OCI-LY7 (cell line): ENCODE measurements at regions not wholly inside any gene's neighbourhood (a gene's known extent, or its start where the extent isn't known, plus 50 kb on each side); places are given as distances from the start of the nearest gene placed in this dataset.

ENCODE experiments used
- BruUV-seq: library from RNA; stranded (reverse); fragments of 400-500 nt; replicated peaks from 2 replicates; lab custom pipeline; 2021; lab: Mats Ljungman, UMichigan
- CTCF ChIA-PET: fragments of 300-600 bp; sonication (Branson Sonifier 250); formaldehyde crosslinking; loops from one replicate; lab custom pipeline; 2022; ENCODE audit warnings: antibody characterized with exemption; ENCODE audit not compliant: unreplicated experiment; lab: Charles Lee
- POLR2A ChIA-PET: fragments of 300-600 bp; sonication (Branson Sonifier 250); formaldehyde crosslinking; loops from one replicate; lab custom pipeline; 2022; ENCODE audit warnings: antibody characterized with exemption; lab: Charles Lee
- DNase-seq: peaks from one replicate; pipeline ENCODE4 v3.0.0-alpha.2; 2015; ENCODE audit warnings: low spot score
- H2AFZ ChIP-seq: fragments of 200-600 bp; sonication (generic), shearing (Covaris generic); 2 replicates; pipeline ENCODE4 v1.6.1; 2014; ENCODE audit warnings: mild to moderate bottlenecking, antibody characterized with exemption, low read length, moderate library complexity
- H3K27ac ChIP-seq: fragments of 200-600 bp; sonication (generic); 2 replicates; pipeline ENCODE4 v1.5.1; 2014; ENCODE audit warnings: mixed run types, low read depth, mild to moderate bottlenecking, moderate library complexity, low read length, inconsistent platforms; ENCODE audit not compliant: poor library complexity, severe bottlenecking
- H3K36me3 ChIP-seq: fragments of 200-600 bp; sonication (generic); 2 replicates; pipeline ENCODE4 v1.6.1; 2014; ENCODE audit warnings: mild to moderate bottlenecking, antibody characterized with exemption, low read length, moderate library complexity, mixed read lengths; ENCODE audit not compliant: insufficient read depth
- H3K4me1 ChIP-seq: fragments of 200-600 bp; sonication (generic); 2 replicates; pipeline ENCODE4 v1.5.1; 2014; ENCODE audit warnings: mild to moderate bottlenecking, low read length; ENCODE audit not compliant: insufficient read depth, poor library complexity, severe bottlenecking
- H3K4me2 ChIP-seq: fragments of 200-600 bp; sonication (generic); 2 replicates; pipeline ENCODE4 v1.6.1; 2014; ENCODE audit warnings: mild to moderate bottlenecking, low read length
- H3K4me3 ChIP-seq: fragments of 200-600 bp; sonication (generic); 2 replicates; pipeline ENCODE4 v1.5.1; 2014; ENCODE audit warnings: mild to moderate bottlenecking, low read depth, low read length; ENCODE audit not compliant: poor library complexity, severe bottlenecking
- H3K79me2 ChIP-seq: fragments of 200-600 bp; sonication (generic); 2 replicates; pipeline ENCODE4 v1.6.1; 2016; ENCODE audit warnings: low read depth, mild to moderate bottlenecking, low read length, moderate library complexity, mixed read lengths; ENCODE audit not compliant: insufficient read depth
- H3K9me2 ChIP-seq: fragments of 200-600 bp; sonication (generic); 2 replicates; pipeline ENCODE4 v1.6.1; 2016; ENCODE audit warnings: mild to moderate bottlenecking, low read length, mixed read lengths; ENCODE audit not compliant: insufficient read depth
- H3K9me3 ChIP-seq: fragments of 200-600 bp; sonication (generic); 2 replicates; pipeline ENCODE4 v1.6.1; 2014; ENCODE audit warnings: mild to moderate bottlenecking, mixed run types, low read length, mixed read lengths
- H4K20me1 ChIP-seq: fragments of 200-600 bp; sonication (generic); 2 replicates; pipeline ENCODE4 v1.6.1; 2014; ENCODE audit warnings: mild to moderate bottlenecking, antibody characterized with exemption, low read length, moderate library complexity, mixed read lengths; ENCODE audit not compliant: insufficient read depth
- CTCF ChIP-seq: fragments of 200-600 bp; sonication (generic); conservative IDR thresholded peaks from 2 replicates; pipeline ENCODE4 v1.5.1; 2014; ENCODE audit warnings: mild to moderate bottlenecking, antibody characterized with exemption, low read length, moderate library complexity, mixed read lengths
- EZH2phosphoT487 ChIP-seq: fragments of 200-600 bp; sonication (generic); IDR thresholded peaks from 2 replicates; pipeline ENCODE4 v1.6.1; 2018; ENCODE audit warnings: low read depth, borderline replicate concordance, mild to moderate bottlenecking, mixed run types, antibody characterized with exemption, low read length, moderate library complexity, mixed read lengths
- intact Hi-C: fragments of 100-400 bp; cut with micrococcal nuclease; formaldehyde crosslinking; loops from one replicate; pipeline ENCODE4 v1.10.0; 2022; ENCODE audit not compliant: unreplicated experiment

GRCh38 chrY:18904296-18904695 lies 130.8 kb upstream of the HSFY2 start:
- H4K20me1 ChIP-seq, result no peaks in the 10 kb centered on the region
- TF ChIP-seq EZH2phosphoT487 (no peak), CTCF (no peak)
- no TSS peak for BruUV-seq
- CTCF ChIA-PET, result no interaction called here
- no peaks in the 10 kb centered on the region for H3K4me1 ChIP-seq
- no peaks in the 10 kb centered on the region for H3K9me2 ChIP-seq
- POLR2A ChIA-PET, result no interaction called here
- H3K27ac ChIP-seq, result no peak overlapping the region
- no peak overlapping the region for H3K4me3 ChIP-seq
- no peaks in the 10 kb centered on the region for H3K79me2 ChIP-seq
- no peaks in the 10 kb centered on the region for H3K36me3 ChIP-seq
- H3K9me3 ChIP-seq, result no peaks in the 10 kb centered on the region
- no peak for DNase-seq
- intact Hi-C loops, result no loop called here
- no peak overlapping the region for H2AFZ ChIP-seq
- H3K4me2 ChIP-seq, result no peak overlapping the region

GRCh38 chrY:18891994-18892393 lies 118.5 kb upstream of the HSFY2 start:
- ChIA-PET POLR2A (no interaction called here), CTCF (no interaction called here)
- Histone ChIP-seq H3K9me2 (no peaks in the 10 kb centered on the region), H2AFZ (no peak overlapping the region), H3K36me3 (no peaks in the 10 kb centered on the region), H3K4me1 (no peaks in the 10 kb centered on the region), H3K4me3 (no peak overlapping the region), H3K4me2 (no peak overlapping the region), H3K27ac (no peak overlapping the region), H4K20me1 (no peaks in the 10 kb centered on the region), H3K9me3 (no peaks in the 10 kb centered on the region), H3K79me2 (no peaks in the 10 kb centered on the region)
- DNase-seq, result no peak
- no TSS peak for BruUV-seq
- no peak for TF ChIP-seq CTCF
- no peak for TF ChIP-seq EZH2phosphoT487
- intact Hi-C loops, result no loop called here

- Histone ChIP-seq H3K9me2 (no peaks in the 10 kb centered on the region), H4K20me1 (no peaks in the 10 kb centered on the region), H3K4me1 (no peaks in the 10 kb centered on the region), H3K4me2 (no peak overlapping the region), H2AFZ (no peak overlapping the region), H3K79me2 (no peaks in the 10 kb centered on the region), H3K27ac (no peak overlapping the region), H3K9me3 (no peaks in the 10 kb centered on the region), H3K4me3 (no peak overlapping the region), H3K36me3 (no peaks in the 10 kb centered on the region)
- BruUV-seq, result no TSS peak
- intact Hi-C loops, result no loop called here
- ChIA-PET POLR2A (no interaction called here), CTCF (no interaction called here)
- TF ChIP-seq CTCF (no peak), EZH2phosphoT487 (no peak)
- no peak for DNase-seq
These were observed 116.0 kb upstream of the HSFY2 start for GRCh38 chrY:18889548-18889947.
